ENCODE measurements at regions not wholly inside any gene's neighbourhood (a gene's known extent, or its start where the extent isn't known, plus 50 kb on each side); places are given as distances from the start of the nearest gene placed in this dataset.

- Histone ChIP-seq H4K20me1 (ENCODE audit: control insufficient read depth, insufficient read depth, low read length, poor library complexity, severe bottlenecking) (no peaks in the 10 kb centered on the region), H3K9ac (ENCODE audit: low read length) (no peak overlapping the region), H3K79me2 (ENCODE audit: control insufficient read depth, insufficient read depth, low read length) (no peaks in the 10 kb centered on the region), H3K9me3 (ENCODE audit: control extremely low read depth in 1 of 3, control insufficient read depth in 2 of 3, insufficient read depth in 1 of 3, low read length in 2 of 3) (no peaks in the 10 kb centered on the region), H3K27me3 (replicated peaks in 1 of 4; ENCODE audit: control extremely low read depth in 1 of 4, control insufficient read depth in 3 of 4, insufficient read depth in 4 of 4, low read length in 3 of 4) (no peaks in the 10 kb centered on the region), H3K4me3 (ENCODE audit: control extremely low read depth in 1 of 5, extremely low read depth in 1 of 5, insufficient read depth in 1 of 5, low read depth in 2 of 5, low read length in 4 of 5) (no peak overlapping the region), H3K36me3 (replicated peaks in 1 of 2; ENCODE audit: control extremely low read depth in 1 of 2, control insufficient read depth in 1 of 2, extremely low read depth in 1 of 2, insufficient read depth in 2 of 2, low read length in 1 of 2) (no peaks in the 10 kb centered on the region), H3K4me1 (ENCODE audit: control insufficient read depth in 2 of 2, insufficient read depth in 2 of 2, low read length in 2 of 2) (no peaks in the 10 kb centered on the region), H2AFZ (ENCODE audit: insufficient read depth, low read depth, low read length, poor library complexity, severe bottlenecking) (no peak overlapping the region), H3K27ac (ENCODE audit: low read length in 2 of 2) (no peak overlapping the region), H3K4me2 (replicated peaks; ENCODE audit: low read depth, low read length, poor library complexity, severe bottlenecking) (no peak overlapping the region)
- DNase-seq (no peak), ATAC-seq (ENCODE audit: low read depth) (no peak)
- POLR2A ChIA-PET: no interaction called here
- Mint-ChIP-seq H3K27ac (no peak overlapping the region), H3K4me1 (no peaks in the 10 kb centered on the region), H3K4me3 (no peak overlapping the region), H3K9me3 (ENCODE audit: insufficient read depth) (peaks cover 2% of the 10 kb centered on the region), H3K27me3 (no peaks in the 10 kb centered on the region)
- intact Hi-C loops (cut with micrococcal nuclease): no loop called here
- CTCF ChIA-PET: no interaction called here
- WGBS (ENCODE audit: insufficient coverage): no CpG with 5 or more reads among the region's 5 CpGs
- no peak for TF ChIP-seq CTCF (IDR thresholded peaks at IDR 0.05)
- TF ChIP-seq EZH2 (IDR thresholded peaks at IDR 0.05; ENCODE audit: borderline replicate concordance, insufficient read depth, low read depth, low read length, poor library complexity, severe bottlenecking): no peak
Measured at GRCh38 chr14:28661171-28661772, 105.3 kb upstream of the FOXG1 start.

GRCh38 chr14:28666961-28667360 lies 99.6 kb upstream of the FOXG1 start:
- TF ChIP-seq CTCF (IDR thresholded peaks at IDR 0.05) (no peak), EZH2 (IDR thresholded peaks at IDR 0.05; ENCODE audit: borderline replicate concordance, insufficient read depth, low read depth, low read length, poor library complexity, severe bottlenecking) (no peak)
- ATAC-seq (ENCODE audit: low read depth): no peak
- Histone ChIP-seq H3K36me3 (replicated peaks in 1 of 2; ENCODE audit: control extremely low read depth in 1 of 2, control insufficient read depth in 1 of 2, extremely low read depth in 1 of 2, insufficient read depth in 2 of 2, low read length in 1 of 2) (no peaks in the 10 kb centered on the region), H3K4me2 (replicated peaks; ENCODE audit: low read depth, low read length, poor library complexity, severe bottlenecking) (no peak overlapping the region), H3K4me3 (ENCODE audit: control extremely low read depth in 1 of 5, extremely low read depth in 1 of 5, insufficient read depth in 1 of 5, low read depth in 2 of 5, low read length in 4 of 5) (no peak overlapping the region), H3K9me3 (ENCODE audit: control extremely low read depth in 1 of 3, control insufficient read depth in 2 of 3, insufficient read depth in 1 of 3, low read length in 2 of 3) (no peaks in the 10 kb centered on the region), H4K20me1 (ENCODE audit: control insufficient read depth, insufficient read depth, low read length, poor library complexity, severe bottlenecking) (no peaks in the 10 kb centered on the region), H3K27ac (ENCODE audit: low read length in 2 of 2) (no peak overlapping the region), H3K4me1 (ENCODE audit: control insufficient read depth in 2 of 2, insufficient read depth in 2 of 2, low read length in 2 of 2) (no peaks in the 10 kb centered on the region), H3K79me2 (ENCODE audit: control insufficient read depth, insufficient read depth, low read length) (no peaks in the 10 kb centered on the region), H3K9ac (ENCODE audit: low read length) (no peak overlapping the region), H2AFZ (ENCODE audit: insufficient read depth, low read depth, low read length, poor library complexity, severe bottlenecking) (no peak overlapping the region), H3K27me3 (replicated peaks in 1 of 4; ENCODE audit: control extremely low read depth in 1 of 4, control insufficient read depth in 3 of 4, insufficient read depth in 4 of 4, low read length in 3 of 4) (no peaks in the 10 kb centered on the region)
- intact Hi-C loops (cut with micrococcal nuclease): no loop called here
- no peak for DNase-seq
- 100% methylated on average over 1 of the region's 2 CpGs for WGBS (ENCODE audit: insufficient coverage)
- Mint-ChIP-seq H3K4me1 (no peaks in the 10 kb centered on the region), H3K27ac (no peak overlapping the region), H3K4me3 (no peak overlapping the region), H3K27me3 (no peaks in the 10 kb centered on the region), H3K9me3 (ENCODE audit: insufficient read depth) (no peaks in the 10 kb centered on the region)
- ChIA-PET CTCF (interaction anchor here (0.5 kb wide), 1 partner anchor 1964 kb away, joined by 3 read pairs; no protein-coding TSS in a partner anchor), POLR2A (no interaction called here)
